GM21447 (cell line): ENCODE measurements at regions not wholly inside any gene's neighbourhood (a gene's known extent, or its start where the extent isn't known, plus 50 kb on each side); places are given as distances from the start of the nearest gene placed in this dataset.

Experiments used
- ATAC-seq: cut with Tn5 transposase; IDR thresholded peaks from one replicate; pipeline ENCODE4 v1.9.1; 2021; ENCODE audit not compliant: unreplicated experiment

- ATAC-seq: no peak
These were observed 319.9 kb downstream of the EN1 start for GRCh38 chr2:118527571-118527970.

GRCh38 chr2:118525346-118525745 lies 322.1 kb downstream of the EN1 start:
- no peak for ATAC-seq

DNA sequence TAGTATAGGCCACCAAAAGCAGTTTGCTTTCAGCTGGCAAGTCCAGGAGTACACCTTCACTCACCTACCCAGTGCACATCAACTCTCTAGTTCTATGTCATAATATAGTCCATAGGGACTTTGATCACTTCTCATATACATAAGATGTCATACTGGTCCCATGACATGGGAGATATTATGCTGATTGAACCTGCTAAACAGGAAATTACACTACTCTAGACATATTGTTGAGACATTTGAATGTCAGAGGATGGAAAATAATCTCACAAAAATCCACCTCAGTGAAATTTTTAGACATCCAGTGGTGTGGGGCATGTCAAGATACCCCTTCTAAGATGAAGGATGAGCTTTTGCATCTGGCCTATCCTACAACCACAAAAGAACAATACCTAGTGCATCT lies 322.5 kb downstream of the EN1 start:
- no peak for ATAC-seq

- no peak for ATAC-seq
These were observed 323.7 kb downstream of the EN1 start for GRCh38 chr2:118523761-118524160.

- no peak for ATAC-seq
These were observed 325.5 kb downstream of the EN1 start for GRCh38 chr2:118521960-118522359.

DNA sequence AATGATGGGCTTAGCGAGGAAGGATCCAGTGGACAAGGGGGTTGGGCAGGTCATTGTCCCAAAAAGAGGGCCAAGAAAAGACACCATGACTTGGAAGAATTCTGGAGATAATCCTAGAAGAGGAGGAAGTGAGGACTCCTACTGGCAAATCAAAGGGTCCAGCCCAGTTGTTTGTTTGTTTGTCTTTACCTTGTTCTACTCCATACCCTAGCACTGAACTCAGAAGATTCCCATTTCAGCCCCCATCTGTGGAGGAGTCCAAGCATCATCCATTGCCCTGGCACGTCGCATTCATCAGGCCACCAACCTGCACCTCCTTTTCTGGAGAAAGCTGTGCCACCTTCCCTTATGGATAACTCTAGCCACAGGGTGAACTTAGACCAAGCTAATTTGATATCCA lies 326.2 kb downstream of the EN1 start:
- no peak for ATAC-seq

- ATAC-seq: no peak
These were observed 327.2 kb downstream of the EN1 start for GRCh38 chr2:118520246-118520645.

DNA sequence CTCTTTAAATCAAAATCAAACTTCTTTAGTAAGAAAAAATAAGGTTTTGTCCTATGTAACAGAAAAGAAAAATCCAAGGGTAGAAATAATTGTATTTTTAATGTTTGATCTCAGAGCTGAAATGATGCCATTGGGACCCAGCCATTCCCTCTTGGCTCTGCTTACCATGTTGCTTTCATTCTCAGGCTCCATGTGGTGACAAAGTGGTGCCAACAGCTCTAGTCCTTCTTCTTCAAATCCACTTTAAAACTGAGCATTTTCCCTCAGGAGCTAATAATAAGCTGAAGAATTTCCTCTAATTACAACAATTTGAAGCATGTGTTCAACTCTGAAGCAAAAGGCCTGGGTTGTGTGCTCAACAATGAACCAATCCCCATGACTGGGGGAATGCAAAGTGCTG lies 327.9 kb downstream of the EN1 start:
- no peak for ATAC-seq

GRCh38 chr2:118510807-118511206 lies 336.6 kb downstream of the EN1 start:
- no peak for ATAC-seq

GRCh38 chr2:118509319-118510004 lies 338.0 kb downstream of the EN1 start:
- ATAC-seq: no peak

- no peak for ATAC-seq
These were observed 339.2 kb downstream of the EN1 start for GRCh38 chr2:118508282-118508681.

DNA sequence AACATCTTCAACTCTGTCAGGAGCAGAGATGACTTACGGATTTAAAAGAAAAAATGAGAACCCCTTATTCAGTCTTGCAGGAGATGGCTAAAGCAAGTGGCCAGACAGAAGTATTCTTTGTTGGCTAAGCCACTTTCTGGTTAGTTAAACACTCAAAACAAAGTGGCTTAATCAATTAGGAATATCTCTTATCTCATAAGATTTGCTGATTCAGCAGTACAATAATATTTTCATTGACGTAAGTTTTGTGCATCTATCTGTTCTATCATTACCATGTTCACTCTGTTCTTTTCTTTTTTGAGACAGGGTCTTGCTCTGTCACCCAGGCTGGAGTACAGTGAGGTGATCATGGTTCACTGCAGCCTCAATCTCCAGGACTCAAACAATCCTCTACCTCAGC lies 342.0 kb downstream of the EN1 start:
- ATAC-seq: no peak

DNA sequence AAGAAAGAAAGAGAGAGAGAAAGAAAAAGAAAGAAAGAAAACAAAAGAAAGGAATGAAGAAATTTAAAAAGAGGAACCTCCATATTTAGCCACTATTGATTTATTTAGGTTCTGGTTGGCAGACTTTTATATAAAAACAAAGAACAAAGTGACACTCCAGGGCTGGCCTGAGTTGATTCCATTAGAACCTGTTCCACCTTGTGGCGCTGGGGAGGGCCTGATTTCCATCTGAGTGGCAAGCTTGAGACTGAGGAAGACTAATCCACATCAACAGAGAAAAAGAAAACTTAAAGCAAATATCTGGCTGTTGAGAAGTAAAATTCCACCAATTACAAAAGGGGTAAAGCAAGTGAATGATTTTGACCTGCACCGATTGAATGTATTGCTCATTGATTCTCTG lies 345.3 kb downstream of the EN1 start:
- no peak for ATAC-seq

DNA sequence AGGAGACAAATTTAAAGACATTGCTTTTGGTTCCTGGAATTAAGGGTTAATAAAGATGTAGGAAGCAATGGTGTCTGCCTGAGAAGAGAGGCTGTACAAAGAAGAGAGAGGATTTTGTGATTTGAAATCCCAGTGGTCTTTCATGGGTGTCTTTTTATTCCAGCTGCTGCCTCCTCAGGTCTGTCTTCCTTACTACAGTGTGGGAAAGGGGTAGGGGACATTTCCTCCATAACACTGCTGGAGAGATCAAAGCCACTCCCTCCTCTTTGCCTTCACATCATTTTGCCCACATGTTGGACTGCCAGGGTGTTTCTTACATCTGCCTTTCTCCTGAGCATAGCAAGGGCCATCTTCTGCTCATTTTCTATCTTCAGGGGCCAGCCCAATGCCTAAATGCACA lies 348.5 kb downstream of the EN1 start:
- ATAC-seq: no peak

GRCh38 chr2:118496870-118497611 lies 350.4 kb downstream of the EN1 start:
- no peak for ATAC-seq

DNA sequence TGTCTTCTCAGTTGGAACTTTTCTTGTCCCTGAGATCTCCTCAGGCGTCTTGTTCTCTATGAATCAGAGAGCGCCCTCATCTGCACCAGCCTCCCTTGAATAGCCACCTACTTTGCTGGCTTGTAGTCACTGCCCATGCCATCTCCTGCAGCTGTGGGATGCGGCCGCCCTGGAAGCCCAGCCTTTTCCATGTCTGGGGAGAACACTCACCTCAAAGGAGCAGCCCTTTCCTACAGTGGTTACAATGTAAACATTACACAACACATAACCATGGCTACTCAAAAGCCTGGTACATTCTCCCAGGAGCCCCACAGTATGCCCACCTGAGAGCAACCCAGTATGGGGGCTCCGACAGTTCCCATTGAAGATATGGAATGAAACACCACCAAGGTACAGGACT lies 351.0 kb downstream of the EN1 start:
- no peak for ATAC-seq

- no peak for ATAC-seq
These were observed 352.2 kb downstream of the EN1 start for GRCh38 chr2:118495290-118495689.

DNA sequence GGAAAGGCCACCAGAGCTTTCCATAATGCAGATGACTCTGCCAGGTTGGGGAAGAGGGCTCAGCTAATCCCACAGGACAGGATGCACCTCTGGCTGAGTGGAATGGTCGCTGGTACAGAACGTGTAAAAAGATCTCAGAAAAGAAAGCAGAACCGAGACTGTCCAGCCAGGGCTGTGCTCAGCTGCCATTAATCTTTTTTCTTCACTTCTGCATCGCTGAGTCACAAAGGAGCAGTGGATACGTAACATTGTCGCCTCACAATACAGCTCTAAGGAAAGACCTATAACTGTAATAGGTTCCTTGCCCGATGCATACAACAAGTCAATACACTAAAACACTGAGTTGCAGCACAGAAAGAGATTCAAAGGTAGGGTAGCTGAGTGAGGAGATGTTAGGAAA lies 354.2 kb downstream of the EN1 start:
- no peak for ATAC-seq

DNA sequence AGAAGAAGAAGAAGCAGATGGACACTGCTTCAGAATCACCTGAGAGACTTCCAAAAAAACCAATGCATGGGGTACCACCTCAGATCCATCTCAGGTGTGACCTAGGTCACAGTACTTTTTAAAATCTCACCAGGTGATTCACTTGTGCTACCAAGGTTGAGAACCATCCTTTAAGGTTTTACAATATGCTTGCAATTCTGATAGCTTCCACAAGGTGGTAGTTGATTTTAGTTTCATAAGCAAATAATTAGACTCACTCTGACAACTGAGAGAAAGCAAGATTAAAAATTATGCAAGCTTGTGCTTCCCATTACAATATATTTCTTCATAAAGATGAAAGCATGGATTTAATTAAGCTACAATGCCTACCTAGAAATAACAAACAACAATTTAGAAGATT lies 355.1 kb downstream of the EN1 start:
- ATAC-seq: no peak

GRCh38 chr2:118490330-118490729 lies 357.1 kb downstream of the EN1 start:
- ATAC-seq: no peak

- ATAC-seq: no peak
These were observed 357.6 kb downstream of the EN1 start for GRCh38 chr2:118489712-118490299.

GRCh38 chr2:118481299-118481698 lies 366.1 kb downstream of the EN1 start:
- ATAC-seq: no peak
